CD4-positive, CD25-positive, alpha-beta regulatory T cell (primary cell): ENCODE measurements at regions not wholly inside any gene's neighbourhood (a gene's known extent, or its start where the extent isn't known, plus 50 kb on each side); places are given as distances from the start of the nearest gene placed in this dataset.

ENCODE experiments used
- ATAC-seq, 2 donors: fragments of 150-1000 bp; cut with Tn5 transposase; one replicate each; pipeline ENCODE4 v1.10.0; 2021; ENCODE audit warnings: low read depth in 2 of 2, moderate number of reproducible peaks in 2 of 2, moderate library complexity in 1 of 2
- DNase-seq, 3 donors: peaks; one replicate each; pipeline versions ENCODE4 v3.0.0 to v3.0.0-alpha.2; 2012 to 2022; ENCODE audit warnings: mixed read lengths in 1 of 3
- H3K27ac ChIP-seq: one replicate; pipeline ENCODE4 v1.7.0; 2013; ENCODE audit warnings: mild to moderate bottlenecking, low read length; ENCODE audit not compliant: insufficient read depth, poor library complexity, severe bottlenecking
- H3K27me3 ChIP-seq: one replicate; pipeline ENCODE4 v1.7.0; 2013; ENCODE audit warnings: low read length; ENCODE audit not compliant: control insufficient read depth, insufficient read depth
- H3K36me3 ChIP-seq: one replicate; pipeline ENCODE4 v1.7.0; 2013; ENCODE audit warnings: mild to moderate bottlenecking, low read length, moderate library complexity; ENCODE audit not compliant: control insufficient read depth, insufficient read depth
- H3K4me1 ChIP-seq: 2 replicates; pipeline ENCODE4 v1.7.0; 2013; ENCODE audit warnings: mild to moderate bottlenecking, low read length; ENCODE audit not compliant: insufficient read depth, control insufficient read depth, poor library complexity, severe bottlenecking
- H3K4me3 ChIP-seq: one replicate; pipeline ENCODE4 v1.7.0; 2013; ENCODE audit warnings: low read depth, mild to moderate bottlenecking, low read length, moderate library complexity
- H3K9me3 ChIP-seq, 2 experiments: 1 replicate in 1 of 2; 2 replicates in 1 of 2; pipeline ENCODE4 v1.7.0; 2013; ENCODE audit warnings: low read length in 2 of 2, mild to moderate bottlenecking in 1 of 2, moderate library complexity in 1 of 2; ENCODE audit not compliant: control insufficient read depth in 2 of 2
- H3K27ac Mint-ChIP-seq, 3 donors: one replicate each; pipeline ENCODE4 v1.8.0; 2020 to 2022; ENCODE audit warnings: mild to moderate bottlenecking in 3 of 3, mixed read lengths in 3 of 3, moderate library complexity in 2 of 3
- H3K27me3 Mint-ChIP-seq: one replicate; pipeline ENCODE4 v1.8.0; 2022; ENCODE audit warnings: mild to moderate bottlenecking, mixed read lengths
- H3K36me3 Mint-ChIP-seq: one replicate; pipeline ENCODE4 v1.8.0; 2020; ENCODE audit warnings: mixed read lengths
- H3K4me1 Mint-ChIP-seq, 4 donors: one replicate each; pipeline ENCODE4 v1.8.0; 2020 to 2022; ENCODE audit warnings: mixed read lengths in 4 of 4, mild to moderate bottlenecking in 1 of 4
- H3K4me3 Mint-ChIP-seq, 4 donors: one replicate each; pipeline ENCODE4 v1.8.0; 2020 to 2022; ENCODE audit warnings: mild to moderate bottlenecking in 4 of 4, mixed read lengths in 4 of 4, moderate library complexity in 3 of 4
- H3K9me3 Mint-ChIP-seq, 7 donors: one replicate each; pipeline ENCODE4 v1.8.0; 2020 to 2022; ENCODE audit warnings: mixed read lengths in 7 of 7, mild to moderate bottlenecking in 3 of 7, moderate library complexity in 2 of 7

- Mint-ChIP-seq H3K36me3 (no peaks in the 10 kb centered on the region), H3K4me1 (no peaks in the 10 kb centered on the region), H3K27me3 (no peaks in the 10 kb centered on the region), H3K27ac (no peak overlapping the region), H3K9me3 (peaks cover 5 to 42% (median 13%) of the 10 kb centered on the region in 7 donors), H3K4me3 (no peak overlapping the region)
- ATAC-seq (no peak), DNase-seq (no peak)
- Histone ChIP-seq H3K27me3 (no peaks in the 10 kb centered on the region), H3K4me3 (no peak overlapping the region), H3K9me3 (peaks cover 4 to 13% of the 10 kb centered on the region in 2 experiments), H3K4me1 (no peaks in the 10 kb centered on the region), H3K27ac (no peak overlapping the region), H3K36me3 (no peaks in the 10 kb centered on the region)
Observed at GRCh38 chr13:63010072-63010658, 1594.5 kb upstream of the PCDH20 start.

GRCh38 chr13:63005625-63006024, 1590.0 kb upstream of the PCDH20 start:
- Histone ChIP-seq H3K4me1 (no peaks in the 10 kb centered on the region), H3K27me3 (no peaks in the 10 kb centered on the region), H3K4me3 (no peak overlapping the region), H3K9me3 (peaks cover 4 to 13% of the 10 kb centered on the region in 2 experiments), H3K27ac (no peak overlapping the region), H3K36me3 (no peaks in the 10 kb centered on the region)
- no peaks in the 10 kb centered on the region for H3K4me1 Mint-ChIP-seq
- no peak overlapping the region for H3K27ac Mint-ChIP-seq
- no peak for DNase-seq
- ATAC-seq = no peak
- peaks cover 3 to 50% (median 15%) of the 10 kb centered on the region in 7 donors for H3K9me3 Mint-ChIP-seq
- no peaks in the 10 kb centered on the region for H3K36me3 Mint-ChIP-seq
- no peak overlapping the region for H3K4me3 Mint-ChIP-seq
- H3K27me3 Mint-ChIP-seq = no peaks in the 10 kb centered on the region

- Histone ChIP-seq H3K4me1 (no peaks in the 10 kb centered on the region), H3K27ac (no peak overlapping the region), H3K36me3 (no peaks in the 10 kb centered on the region), H3K9me3 (peaks cover 2 to 19% of the 10 kb centered on the region in 2 experiments), H3K4me3 (no peak overlapping the region), H3K27me3 (no peaks in the 10 kb centered on the region)
- Mint-ChIP-seq H3K27me3 (no peaks in the 10 kb centered on the region), H3K9me3 (peaks cover 0 to 48% (median 9%) of the 10 kb centered on the region in 7 donors), H3K4me1 (no peaks in the 10 kb centered on the region), H3K27ac (no peak overlapping the region), H3K4me3 (no peak overlapping the region), H3K36me3 (no peaks in the 10 kb centered on the region)
- DNase-seq = no peak
- no peak for ATAC-seq
Observed at GRCh38 chr13:62997696-62998095, 1582.0 kb upstream of the PCDH20 start.

GRCh38 chr13:62997038-62997599, 1581.5 kb upstream of the PCDH20 start:
- no peak for DNase-seq
- Mint-ChIP-seq H3K9me3 (peaks cover 0 to 45% (median 9%) of the 10 kb centered on the region in 7 donors), H3K4me3 (no peak overlapping the region), H3K27ac (no peak overlapping the region), H3K36me3 (no peaks in the 10 kb centered on the region), H3K27me3 (no peaks in the 10 kb centered on the region), H3K4me1 (no peaks in the 10 kb centered on the region)
- Histone ChIP-seq H3K27me3 (no peaks in the 10 kb centered on the region), H3K4me1 (no peaks in the 10 kb centered on the region), H3K27ac (no peak overlapping the region), H3K9me3 (peaks cover 2 to 19% of the 10 kb centered on the region in 2 experiments), H3K36me3 (no peaks in the 10 kb centered on the region), H3K4me3 (no peak overlapping the region)
- no peak for ATAC-seq

GRCh38 chr13:62973804-62974203, 1558.2 kb upstream of the PCDH20 start:
- Mint-ChIP-seq H3K27me3 (no peaks in the 10 kb centered on the region), H3K9me3 (peaks cover 1 to 29% (median 6%) of the 10 kb centered on the region in 7 donors), H3K4me1 (no peaks in the 10 kb centered on the region), H3K27ac (no peak overlapping the region), H3K4me3 (no peak overlapping the region), H3K36me3 (no peaks in the 10 kb centered on the region)
- Histone ChIP-seq H3K27ac (no peak overlapping the region), H3K4me3 (no peak overlapping the region), H3K4me1 (no peaks in the 10 kb centered on the region), H3K27me3 (no peaks in the 10 kb centered on the region), H3K9me3 (peaks cover 0 to 7% of the 10 kb centered on the region in 2 experiments), H3K36me3 (no peaks in the 10 kb centered on the region)
- ATAC-seq (no peak), DNase-seq (no peak)

- Histone ChIP-seq H3K27me3 (no peaks in the 10 kb centered on the region), H3K9me3 (peaks cover 0 to 11% of the 10 kb centered on the region in 2 experiments), H3K27ac (no peak overlapping the region), H3K4me1 (no peaks in the 10 kb centered on the region), H3K4me3 (no peak overlapping the region), H3K36me3 (no peaks in the 10 kb centered on the region)
- H3K27ac Mint-ChIP-seq = no peak overlapping the region
- H3K4me3 Mint-ChIP-seq = no peak overlapping the region
- peaks cover 2 to 36% (median 13%) of the 10 kb centered on the region in 7 donors for H3K9me3 Mint-ChIP-seq
- no peaks in the 10 kb centered on the region for H3K4me1 Mint-ChIP-seq
- no peak for ATAC-seq
- no peak for DNase-seq
- H3K27me3 Mint-ChIP-seq = no peaks in the 10 kb centered on the region
- no peaks in the 10 kb centered on the region for H3K36me3 Mint-ChIP-seq
Observed at GRCh38 chr13:62964522-62964921, 1548.9 kb upstream of the PCDH20 start.

- Histone ChIP-seq H3K4me3 (no peak overlapping the region), H3K36me3 (no peaks in the 10 kb centered on the region), H3K27ac (no peak overlapping the region), H3K27me3 (no peaks in the 10 kb centered on the region), H3K9me3 (peaks cover 0 to 11% of the 10 kb centered on the region in 2 experiments), H3K4me1 (no peaks in the 10 kb centered on the region)
- Mint-ChIP-seq H3K27me3 (no peaks in the 10 kb centered on the region), H3K4me1 (no peaks in the 10 kb centered on the region), H3K27ac (no peak overlapping the region), H3K36me3 (no peaks in the 10 kb centered on the region), H3K4me3 (no peak overlapping the region), H3K9me3 (peaks cover 2 to 26% (median 14%) of the 10 kb centered on the region in 7 donors)
- ATAC-seq (no peak), DNase-seq (no peak)
Observed at GRCh38 chr13:62960723-62961122, 1545.1 kb upstream of the PCDH20 start.

- no peaks in the 10 kb centered on the region for H3K36me3 Mint-ChIP-seq
- no peak overlapping the region for H3K27ac ChIP-seq
- ATAC-seq (no peak), DNase-seq (no peak)
- no peaks in the 10 kb centered on the region for H3K36me3 ChIP-seq
- H3K27me3 ChIP-seq = no peaks in the 10 kb centered on the region
- no peak overlapping the region for H3K27ac Mint-ChIP-seq
- H3K9me3 ChIP-seq = peaks cover 0 to 2% of the 10 kb centered on the region in 2 experiments
- peaks cover 2 to 20% (median 4%) of the 10 kb centered on the region in 7 donors for H3K9me3 Mint-ChIP-seq
- H3K4me1 Mint-ChIP-seq = no peaks in the 10 kb centered on the region
- no peak overlapping the region for H3K4me3 Mint-ChIP-seq
- no peaks in the 10 kb centered on the region for H3K4me1 ChIP-seq
- H3K27me3 Mint-ChIP-seq = no peaks in the 10 kb centered on the region
- H3K4me3 ChIP-seq = no peak overlapping the region
Observed at GRCh38 chr13:62933809-62934208, 1518.2 kb upstream of the PCDH20 start.
